Osteoblast (primary cell): ENCODE measurements at regions not wholly inside any gene's neighbourhood (a gene's known extent, or its start where the extent isn't known, plus 50 kb on each side); places are given as distances from the start of the nearest gene placed in this dataset.
"Not testable (repeated sequence)": the region's sequence is repeated elsewhere in the genome, so short reads cannot be mapped to it uniquely, and the experiment has no call there.

ENCODE experiments used
- DNase-seq: peaks from one replicate; pipeline ENCODE4 v3.0.0; 2011; ENCODE audit warnings: low spot score, mixed read lengths; ENCODE audit not compliant: insufficient read length; ENCODE audit errors: missing footprints
- H2AFZ ChIP-seq: 2 replicates; pipeline ENCODE4 v1.6.0; 2011; ENCODE audit warnings: mild to moderate bottlenecking, low read length
- H3K27ac ChIP-seq: 2 replicates; pipeline ENCODE4 v1.5.1; 2011; ENCODE audit warnings: mild to moderate bottlenecking, low read depth, low read length, moderate library complexity
- H3K27me3 ChIP-seq: 2 replicates; pipeline ENCODE4 v1.6.0; 2012; ENCODE audit warnings: mild to moderate bottlenecking, control low read depth, inconsistent platforms, low read length, moderate library complexity; ENCODE audit not compliant: insufficient read depth
- H3K36me3 ChIP-seq: 2 replicates; pipeline ENCODE4 v1.5.1; 2011; ENCODE audit warnings: mild to moderate bottlenecking, low read length, control low read depth, moderate library complexity; ENCODE audit not compliant: insufficient read depth
- H3K4me1 ChIP-seq: 2 replicates; pipeline ENCODE4 v1.5.1; 2011; ENCODE audit warnings: mild to moderate bottlenecking, low read length, control low read depth, moderate library complexity; ENCODE audit not compliant: insufficient read depth
- H3K4me2 ChIP-seq: 2 replicates; pipeline ENCODE4 v1.6.0; 2011; ENCODE audit warnings: mild to moderate bottlenecking, low read length; ENCODE audit not compliant: insufficient read depth
- H3K4me3 ChIP-seq: fragments of 200-600 bp; sonication (generic); 3 replicates; pipeline ENCODE4 v1.5.1; 2012; ENCODE audit warnings: mild to moderate bottlenecking, low read length, inconsistent platforms; ENCODE audit not compliant: insufficient read depth
- H3K79me2 ChIP-seq: 2 replicates; pipeline ENCODE4 v1.6.0; 2012; ENCODE audit warnings: mild to moderate bottlenecking, low read length, control low read depth, inconsistent platforms; ENCODE audit not compliant: insufficient read depth
- H3K9me3 ChIP-seq: 2 replicates; pipeline ENCODE4 v1.5.1; 2011; ENCODE audit warnings: low read depth, low read length, control low read depth
- H4K20me1 ChIP-seq: 2 replicates; pipeline ENCODE4 v1.6.0; 2012; ENCODE audit warnings: mild to moderate bottlenecking, low read length, control low read depth; ENCODE audit not compliant: insufficient read depth
- TF ChIP-seq, protein P1 (sequence below): IDR thresholded peaks from 2 replicates; pipeline ENCODE4 v1.5.1; 2011; ENCODE audit warnings: mild to moderate bottlenecking, low read depth, low read length, moderate library complexity; ENCODE audit errors: extremely low read depth

DNA sequence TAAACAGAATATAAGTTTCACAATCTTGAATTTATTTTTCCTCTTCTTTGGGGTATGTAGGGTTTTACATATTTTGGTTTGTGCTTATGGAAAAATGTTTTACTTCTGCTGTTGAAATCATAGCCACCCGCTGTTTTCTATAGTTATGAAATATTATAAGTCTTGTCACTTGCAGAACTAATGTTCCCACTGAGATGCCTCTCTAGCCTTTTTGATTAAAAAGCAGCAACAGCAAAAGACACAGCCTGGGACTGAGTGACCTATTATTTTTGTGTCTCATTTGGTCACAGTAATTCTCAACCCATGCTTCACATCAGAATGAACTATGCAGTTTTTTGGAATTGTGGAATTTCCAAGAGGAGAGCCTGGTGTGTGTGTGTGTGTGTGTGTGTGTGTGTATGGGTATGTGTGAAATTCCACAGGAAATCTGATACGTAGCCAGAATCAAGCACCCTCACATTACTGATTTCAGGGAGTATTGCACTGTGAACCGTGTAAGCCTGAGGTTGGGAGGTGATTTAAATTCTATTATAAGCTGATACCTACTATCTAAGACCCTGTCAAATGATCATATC is 55.7 kb upstream of the FRMD6 start:
- H4K20me1 ChIP-seq, result no peaks in the 10 kb centered on the region
- no peak overlapping the region for H3K4me2 ChIP-seq
- H3K79me2 ChIP-seq, result no peaks in the 10 kb centered on the region
- TF ChIP-seq, protein P1, sequence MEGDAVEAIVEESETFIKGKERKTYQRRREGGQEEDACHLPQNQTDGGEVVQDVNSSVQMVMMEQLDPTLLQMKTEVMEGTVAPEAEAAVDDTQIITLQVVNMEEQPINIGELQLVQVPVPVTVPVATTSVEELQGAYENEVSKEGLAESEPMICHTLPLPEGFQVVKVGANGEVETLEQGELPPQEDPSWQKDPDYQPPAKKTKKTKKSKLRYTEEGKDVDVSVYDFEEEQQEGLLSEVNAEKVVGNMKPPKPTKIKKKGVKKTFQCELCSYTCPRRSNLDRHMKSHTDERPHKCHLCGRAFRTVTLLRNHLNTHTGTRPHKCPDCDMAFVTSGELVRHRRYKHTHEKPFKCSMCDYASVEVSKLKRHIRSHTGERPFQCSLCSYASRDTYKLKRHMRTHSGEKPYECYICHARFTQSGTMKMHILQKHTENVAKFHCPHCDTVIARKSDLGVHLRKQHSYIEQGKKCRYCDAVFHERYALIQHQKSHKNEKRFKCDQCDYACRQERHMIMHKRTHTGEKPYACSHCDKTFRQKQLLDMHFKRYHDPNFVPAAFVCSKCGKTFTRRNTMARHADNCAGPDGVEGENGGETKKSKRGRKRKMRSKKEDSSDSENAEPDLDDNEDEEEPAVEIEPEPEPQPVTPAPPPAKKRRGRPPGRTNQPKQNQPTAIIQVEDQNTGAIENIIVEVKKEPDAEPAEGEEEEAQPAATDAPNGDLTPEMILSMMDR, result no peak
- H3K9me3 ChIP-seq, result no peaks in the 10 kb centered on the region
- no peak overlapping the region for H2AFZ ChIP-seq
- H3K27ac ChIP-seq, result peak overlapping the region; percentile 95
- H3K4me1 ChIP-seq, result peaks cover 60% of the 10 kb centered on the region
- H3K27me3 ChIP-seq, result no peaks in the 10 kb centered on the region
- no peak overlapping the region for H3K4me3 ChIP-seq
- H3K36me3 ChIP-seq, result no peaks in the 10 kb centered on the region
- no peak for DNase-seq

DNA sequence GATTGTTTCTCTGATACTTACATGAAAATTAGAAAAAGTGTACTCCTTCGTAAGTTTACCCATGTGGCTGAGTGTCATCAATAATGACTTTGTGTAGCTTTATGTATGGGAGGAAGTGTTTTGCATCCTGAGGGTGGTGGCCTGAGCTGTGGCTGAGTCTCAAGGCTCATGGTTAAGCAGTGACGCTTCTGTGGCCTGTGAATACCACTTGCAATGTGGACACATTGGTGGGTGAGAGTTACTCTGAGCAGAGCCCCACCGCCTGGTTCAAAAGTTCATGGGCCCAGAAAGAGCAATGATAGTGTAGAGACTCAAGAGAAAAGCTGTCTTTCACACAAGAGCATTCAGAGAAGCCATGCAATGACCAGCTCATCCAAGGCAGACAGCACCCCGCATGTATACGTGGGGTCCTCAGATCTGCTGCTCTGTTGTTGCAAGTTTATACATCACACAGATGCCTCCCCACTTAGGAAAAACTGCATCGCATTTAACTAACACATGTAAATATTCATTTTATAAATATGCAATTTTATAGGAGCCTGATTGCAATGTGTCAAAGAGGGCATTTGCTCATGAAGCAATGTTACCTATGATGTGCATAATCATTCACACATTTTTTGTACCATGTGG is 55.1 kb upstream of the FRMD6 start:
- H2AFZ ChIP-seq, result no peak overlapping the region
- no peaks in the 10 kb centered on the region for H4K20me1 ChIP-seq
- H3K4me2 ChIP-seq, result no peak overlapping the region
- H3K27me3 ChIP-seq, result no peaks in the 10 kb centered on the region
- H3K9me3 ChIP-seq, result no peaks in the 10 kb centered on the region
- peaks cover 66% of the 10 kb centered on the region for H3K4me1 ChIP-seq
- no peaks in the 10 kb centered on the region for H3K79me2 ChIP-seq
- no peak for DNase-seq
- H3K4me3 ChIP-seq, result no peak overlapping the region
- TF ChIP-seq, protein P1, result no peak
- H3K27ac ChIP-seq, result peak overlapping the region; percentile 95
- no peaks in the 10 kb centered on the region for H3K36me3 ChIP-seq

DNA sequence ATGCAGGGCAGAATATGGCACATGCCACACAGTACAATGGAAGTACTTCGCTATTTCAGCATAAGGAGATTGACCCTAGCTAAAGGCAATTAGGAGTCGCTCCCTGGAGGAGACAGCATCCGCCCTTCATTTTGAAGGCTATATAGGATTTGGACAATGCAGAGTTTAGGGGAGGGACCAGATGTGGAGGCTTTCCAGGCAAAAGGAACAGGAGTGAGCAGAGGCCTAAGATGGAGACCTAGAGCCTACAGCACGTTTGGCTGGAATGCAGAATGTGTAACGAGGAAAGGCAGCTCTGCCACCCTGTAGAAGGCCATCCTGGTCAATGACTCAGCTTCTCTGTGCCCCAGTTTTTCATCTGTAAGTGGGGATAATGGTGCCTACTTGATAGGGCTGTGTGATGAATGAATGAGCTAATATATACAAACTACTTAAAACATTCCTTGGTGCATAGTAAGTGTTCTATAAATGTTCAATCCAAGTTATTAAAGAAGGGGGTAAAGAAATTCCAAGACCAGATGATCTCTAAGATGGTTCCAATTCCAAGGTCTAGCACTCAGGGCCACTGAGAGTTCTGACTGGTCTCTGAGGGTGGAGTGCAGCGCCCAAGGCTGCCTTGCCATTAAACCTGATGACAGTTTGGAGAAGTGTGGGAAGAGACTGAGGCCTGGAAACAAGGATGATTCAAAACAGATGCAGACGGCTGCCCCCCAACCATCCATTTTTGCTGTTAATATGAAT is 54.3 kb upstream of the FRMD6 start:
- peak overlapping the region; percentile 32 for H2AFZ ChIP-seq
- H3K27ac ChIP-seq, result peak overlapping the region; percentile 95
- peaks cover 74% of the 10 kb centered on the region for H3K4me1 ChIP-seq
- no peaks in the 10 kb centered on the region for H3K36me3 ChIP-seq
- H3K27me3 ChIP-seq, result no peaks in the 10 kb centered on the region
- no peak for DNase-seq
- no peaks in the 10 kb centered on the region for H3K79me2 ChIP-seq
- H3K4me2 ChIP-seq, result no peak overlapping the region
- no peak overlapping the region for H3K4me3 ChIP-seq
- H3K9me3 ChIP-seq, result no peaks in the 10 kb centered on the region
- no peaks in the 10 kb centered on the region for H4K20me1 ChIP-seq
- TF ChIP-seq, protein P1, result no peak

DNA sequence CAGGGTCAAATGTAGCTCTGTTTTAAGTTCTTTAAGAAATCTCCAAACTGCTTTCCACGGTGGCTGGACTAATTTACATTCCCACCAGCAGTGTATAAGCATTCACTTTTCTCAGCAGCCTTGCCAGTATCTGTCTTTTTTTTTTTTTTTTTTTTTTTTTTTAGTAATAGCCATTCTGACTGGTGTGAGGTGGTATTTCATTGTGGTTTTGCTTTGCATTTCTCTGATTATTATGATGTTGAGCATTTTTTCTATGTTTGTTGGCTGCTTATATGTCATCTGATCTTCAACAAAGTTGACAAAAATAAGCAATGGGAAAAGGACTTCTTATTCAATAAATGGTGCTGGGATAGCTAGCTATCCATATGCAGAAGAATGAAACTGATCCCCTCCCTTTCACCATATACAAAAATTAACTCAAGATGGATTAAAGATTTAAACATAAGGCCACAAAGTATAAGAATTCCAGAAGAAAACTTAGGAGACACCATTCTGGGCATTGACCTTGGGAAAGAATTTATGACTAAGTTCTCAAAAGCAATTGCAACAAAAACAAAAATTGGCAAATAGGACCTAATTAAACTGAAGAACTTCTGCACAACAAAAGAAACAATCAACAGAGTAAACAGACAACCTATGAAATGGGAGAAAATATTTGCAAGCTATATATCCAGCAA is 52.6 kb upstream of the FRMD6 start:
- H3K4me2 ChIP-seq, result peak overlapping the region; percentile 15
- peak overlapping the region; percentile 95 for H3K27ac ChIP-seq

More for the DNA sequence above, 52.6 kb upstream of the FRMD6 start:
- not testable (repeated sequence) for H3K79me2 ChIP-seq, H3K4me3 ChIP-seq, H2AFZ ChIP-seq, H3K9me3 ChIP-seq, H3K36me3 ChIP-seq, DNase-seq, H4K20me1 ChIP-seq, H3K27me3 ChIP-seq
- H3K4me1 ChIP-seq, result peaks cover 80% of the 10 kb centered on the region
